AG04449 (cell line): ENCODE measurements at regions not wholly inside any gene's neighbourhood (a gene's known extent, or its start where the extent isn't known, plus 50 kb on each side); places are given as distances from the start of the nearest gene placed in this dataset.

Source experiments
- CTCF ChIA-PET: fragments of 350-600 bp; formaldehyde crosslinking; extraction: SDS; loops from one replicate; lab custom pipeline; 2021; ENCODE audit warnings: antibody characterized with exemption; lab: Yijun Ruan, JAX
- POLR2A ChIA-PET: fragments of 400-600, 350-600 bp; formaldehyde crosslinking; extraction: SDS; loops from one replicate; lab custom pipeline; 2020; ENCODE audit warnings: antibody characterized with exemption, inconsistent platforms; lab: Yijun Ruan, JAX
- DNase-seq: peaks from one replicate; pipeline ENCODE4 v3.0.0-alpha.2; 2010; ENCODE audit warnings: low read depth, low spot score
- H3K4me3 ChIP-seq: 2 replicates; pipeline ENCODE4 v1.5.1; 2011; ENCODE audit warnings: low read depth, mild to moderate bottlenecking, control low read depth, low read length
- CTCF ChIP-seq: IDR thresholded peaks from one replicate; pipeline ENCODE4 v1.5.1; 2011; ENCODE audit warnings: mild to moderate bottlenecking, moderate library complexity, low read length, control low read depth, inconsistent platforms; ENCODE audit not compliant: insufficient read depth; ENCODE audit errors: missing control alignments

GRCh38 chr17:13387952-13388351 lies 213.8 kb downstream of the HS3ST3A1 start:
- DNase-seq: no peak
- TF ChIP-seq CTCF: no peak
- ChIA-PET POLR2A (no interaction called here), CTCF (interaction anchor here (1.9 kb wide), 1 partner anchor 13 kb away, joined by 5 read pairs; no protein-coding TSS in a partner anchor)
- no peak overlapping the region for H3K4me3 ChIP-seq

GRCh38 chr17:13387236-13387635 lies 214.5 kb downstream of the HS3ST3A1 start:
- no peak for TF ChIP-seq CTCF
- ChIA-PET POLR2A (no interaction called here), CTCF (interaction anchor here (1.9 kb wide), 1 partner anchor 12 kb away, joined by 5 read pairs; no protein-coding TSS in a partner anchor)
- no peak overlapping the region for H3K4me3 ChIP-seq
- no peak for DNase-seq

- TF ChIP-seq CTCF: no peak
- ChIA-PET POLR2A (no interaction called here), CTCF (interaction anchor here (1.2 kb wide), 1 partner anchor 13 kb away, joined by 3 read pairs; no protein-coding TSS in a partner anchor)
These were observed 216.2 kb downstream of the HS3ST3A1 start for GRCh38 chr17:13385481-13385911.

GRCh38 chr17:13384626-13385025 lies 217.1 kb downstream of the HS3ST3A1 start:
- TF ChIP-seq CTCF: no peak
- no peak overlapping the region for H3K4me3 ChIP-seq
- DNase-seq: no peak
- ChIA-PET POLR2A (no interaction called here), CTCF (interaction anchor here (1.2 to 1.6 kb wide), 2 partner anchors 10 to 12 kb away, joined by 3 to 4 read pairs; no protein-coding TSS in a partner anchor)

More at GRCh38 chr17:13385481-13385911, 216.2 kb downstream of the HS3ST3A1 start:
- no peak for DNase-seq
- H3K4me3 ChIP-seq: no peak overlapping the region

GRCh38 chr17:13378361-13378760 lies 223.4 kb downstream of the HS3ST3A1 start:
- no peak for DNase-seq
- no peak for TF ChIP-seq CTCF
- H3K4me3 ChIP-seq: no peak overlapping the region
- ChIA-PET CTCF (no interaction called here), POLR2A (no interaction called here)

GRCh38 chr17:13374203-13375143 lies 227.3 kb downstream of the HS3ST3A1 start:
- ChIA-PET POLR2A (interaction anchor here (0.7 kb wide), 1 partner anchor 12 kb away, joined by 3 read pairs; no protein-coding TSS in a partner anchor), CTCF (interaction anchor here (0.7 to 1.6 kb wide), 5 partner anchors 8 to 220 kb away, joined by 3 to 5 read pairs (median 4); no protein-coding TSS in a partner anchor)
- no peak for DNase-seq
- TF ChIP-seq CTCF: no peak
- H3K4me3 ChIP-seq: no peak overlapping the region
